WTC11 (cell line): ENCODE measurements at regions not wholly inside any gene's neighbourhood (a gene's known extent, or its start where the extent isn't known, plus 50 kb on each side); places are given as distances from the start of the nearest gene placed in this dataset.

Experiments used
- ATAC-seq: fragments of 200-7000 bp; cut with Tn5 transposase; 2 replicates; pipeline ENCODE4 v1.10.0; 2021; ENCODE audit warnings: mild to moderate bottlenecking, moderate library complexity
- CTCF ChIA-PET: fragments of 300-600 bp; sonication (Branson Sonifier 250); formaldehyde crosslinking; loops from one replicate; lab custom pipeline; 2021; ENCODE audit warnings: antibody characterized with exemption; lab: Charles Lee
- POLR2A ChIA-PET: fragments of 350-600 bp; sonication (Branson Sonifier 250); formaldehyde crosslinking; loops from one replicate; lab custom pipeline; 2021; ENCODE audit warnings: antibody characterized with exemption; lab: Charles Lee
- DNase-seq: peaks from one replicate; pipeline ENCODE4 v3.0.0; 2021; ENCODE audit warnings: low spot score
- H3K27ac Mint-ChIP-seq: 2 replicates; pipeline ENCODE4 v1.8.0; 2021; ENCODE audit warnings: mixed read lengths
- H3K27me3 Mint-ChIP-seq: 2 replicates; pipeline ENCODE4 v1.8.0; 2021; ENCODE audit warnings: low read depth, mild to moderate bottlenecking, moderate library complexity, mixed read lengths
- H3K36me3 Mint-ChIP-seq: 2 replicates; pipeline ENCODE4 v1.8.0; 2021; ENCODE audit warnings: mixed read lengths
- H3K4me1 Mint-ChIP-seq: 2 replicates; pipeline ENCODE4 v1.8.0; 2022; ENCODE audit warnings: mixed read lengths
- H3K4me3 Mint-ChIP-seq: 2 replicates; pipeline ENCODE4 v1.8.0; 2021; ENCODE audit warnings: mild to moderate bottlenecking, moderate library complexity, mixed read lengths
- H3K9me3 Mint-ChIP-seq: 2 replicates; pipeline ENCODE4 v1.8.0; 2021; ENCODE audit warnings: mixed read lengths
- ARID4B ChIP-seq: sonication (generic); formaldehyde crosslinking; IDR thresholded peaks from 2 replicates; pipeline ENCODE4 v1.8.0; 2023; ENCODE audit warnings: missing genetic modification reagents, mild to moderate bottlenecking, borderline replicate concordance
- ATF3 ChIP-seq: sonication (generic); formaldehyde crosslinking; conservative IDR thresholded peaks from 2 replicates; pipeline ENCODE4 v1.8.1; 2022; ENCODE audit warnings: mild to moderate bottlenecking, missing genetic modification reagents
- CREB1 ChIP-seq: sonication (generic); formaldehyde crosslinking; IDR thresholded peaks from 2 replicates; pipeline ENCODE4 v1.8.0; 2023; ENCODE audit warnings: mild to moderate bottlenecking, missing genetic modification reagents
- CTCF ChIP-seq: fragments of 200-600 bp; IDR thresholded peaks from 2 replicates; pipeline ENCODE4 v1.8.0; 2022; ENCODE audit warnings: antibody characterized with exemption
- ETV6 ChIP-seq: sonication (generic); formaldehyde crosslinking; IDR thresholded peaks from 2 replicates; pipeline ENCODE4 v1.8.1; 2022; ENCODE audit warnings: mild to moderate bottlenecking, missing genetic modification reagents
- IRF2 ChIP-seq: sonication (generic); formaldehyde crosslinking; IDR thresholded peaks from 2 replicates; pipeline ENCODE4 v1.8.0; 2022; ENCODE audit warnings: low read depth, missing genetic modification reagents, borderline replicate concordance
- NFYB ChIP-seq: sonication (generic); formaldehyde crosslinking; conservative IDR thresholded peaks from 2 replicates; pipeline ENCODE4 v1.8.0; 2022; ENCODE audit warnings: low read depth, missing genetic modification reagents
- NR3C1 ChIP-seq: sonication (generic); formaldehyde crosslinking; conservative IDR thresholded peaks from 2 replicates; pipeline ENCODE4 v1.8.1; 2023; ENCODE audit warnings: low read depth, mild to moderate bottlenecking, missing genetic modification reagents
- SMAD3 ChIP-seq: sonication (generic); formaldehyde crosslinking; IDR thresholded peaks from 2 replicates; pipeline ENCODE4 v1.8.0; 2022; ENCODE audit warnings: missing genetic modification reagents, mild to moderate bottlenecking, borderline replicate concordance
- SMAD4 ChIP-seq: sonication (generic); formaldehyde crosslinking; IDR thresholded peaks from 2 replicates; pipeline ENCODE4 v1.8.0; 2022; ENCODE audit warnings: mild to moderate bottlenecking, missing genetic modification reagents
- TCF7 ChIP-seq: sonication (generic); formaldehyde crosslinking; IDR thresholded peaks from 2 replicates; pipeline ENCODE4 v1.8.0; 2022; ENCODE audit warnings: mild to moderate bottlenecking, low read depth, missing genetic modification reagents, moderate library complexity
- USF1 ChIP-seq: sonication (generic); formaldehyde crosslinking; IDR thresholded peaks from 2 replicates; pipeline ENCODE4 v1.8.0; 2022; ENCODE audit warnings: mild to moderate bottlenecking, missing genetic modification reagents
- ZBTB21 ChIP-seq: sonication (generic); formaldehyde crosslinking; IDR thresholded peaks from 2 replicates; pipeline ENCODE4 v1.8.1; 2023; ENCODE audit warnings: mild to moderate bottlenecking, missing genetic modification reagents, borderline replicate concordance
- ZBTB43 ChIP-seq: sonication (generic); formaldehyde crosslinking; IDR thresholded peaks from 2 replicates; pipeline ENCODE4 v1.8.1; 2023; ENCODE audit warnings: mild to moderate bottlenecking, missing genetic modification reagents
- ZNF232 ChIP-seq: sonication (generic); formaldehyde crosslinking; IDR thresholded peaks from 2 replicates; pipeline ENCODE4 v1.8.0; 2022; ENCODE audit warnings: mild to moderate bottlenecking, missing genetic modification reagents
- ZNF512 ChIP-seq: sonication (generic); formaldehyde crosslinking; IDR thresholded peaks from 2 replicates; pipeline ENCODE4 v1.8.1; 2022; ENCODE audit warnings: missing genetic modification reagents, borderline replicate concordance

- TF ChIP-seq SMAD3 (CRISPR knock-in tag) (no peak), TCF7 (no peak), IRF2 (CRISPR knock-in tag) (no peak), ZBTB21 (no peak), ZNF512 (CRISPR knock-in tag) (no peak), CTCF (no peak), ATF3 (CRISPR knock-in tag) (no peak), ARID4B (no peak), SMAD4 (CRISPR knock-in tag) (no peak), NFYB (CRISPR knock-in tag) (no peak), ZBTB43 (CRISPR knock-in tag) (no peak), ZNF232 (CRISPR knock-in tag) (no peak), NR3C1 (no peak), CREB1 (no peak), USF1 (CRISPR knock-in tag) (no peak), ETV6 (CRISPR knock-in tag) (no peak)
- TF ChIP-seq, all 79 proteins: peak for 0
- no peak for ATAC-seq
- Mint-ChIP-seq H3K9me3 (no peaks in the 10 kb centered on the region), H3K27ac (no peak overlapping the region), H3K4me3 (no peak overlapping the region), H3K27me3 (no peaks in the 10 kb centered on the region), H3K36me3 (no peaks in the 10 kb centered on the region), H3K4me1 (0 out of 2 replicates have a peak, but pooled peaks cover 5% of the 10 kb centered on the region)
- POLR2A ChIA-PET: no interaction called here
- CTCF ChIA-PET: no interaction called here
- no peak for DNase-seq
Observed at GRCh38 chr22:48459859-48460823, 1367.5 kb downstream of the BRD1 start.
